Hepatocyte (in vitro differentiated cells): ENCODE measurements at regions not wholly inside any gene's neighbourhood (a gene's known extent, or its start where the extent isn't known, plus 50 kb on each side); places are given as distances from the start of the nearest gene placed in this dataset.

ENCODE experiments used
- CTCF ChIP-seq: fragments of 200-600 bp; sonication (generic); IDR thresholded peaks from 2 replicates; pipeline ENCODE4 v1.5.1; 2016; ENCODE audit warnings: antibody characterized with exemption, mild to moderate bottlenecking; ENCODE audit not compliant: poor library complexity
- EZH2 ChIP-seq: fragments of 200-600 bp; sonication (generic); IDR thresholded peaks from 2 replicates; pipeline ENCODE4 v1.6.1; 2016; ENCODE audit warnings: antibody characterized with exemption, mild to moderate bottlenecking, borderline replicate concordance

GRCh38 chr18:37676276-37676675 is 110.7 kb upstream of the CELF4 start:
- TF ChIP-seq CTCF, result no peak
- TF ChIP-seq EZH2, result no peak
